ENCODE measurements at regions not wholly inside any gene's neighbourhood (a gene's known extent, or its start where the extent isn't known, plus 50 kb on each side); places are given as distances from the start of the nearest gene placed in this dataset.

DNA sequence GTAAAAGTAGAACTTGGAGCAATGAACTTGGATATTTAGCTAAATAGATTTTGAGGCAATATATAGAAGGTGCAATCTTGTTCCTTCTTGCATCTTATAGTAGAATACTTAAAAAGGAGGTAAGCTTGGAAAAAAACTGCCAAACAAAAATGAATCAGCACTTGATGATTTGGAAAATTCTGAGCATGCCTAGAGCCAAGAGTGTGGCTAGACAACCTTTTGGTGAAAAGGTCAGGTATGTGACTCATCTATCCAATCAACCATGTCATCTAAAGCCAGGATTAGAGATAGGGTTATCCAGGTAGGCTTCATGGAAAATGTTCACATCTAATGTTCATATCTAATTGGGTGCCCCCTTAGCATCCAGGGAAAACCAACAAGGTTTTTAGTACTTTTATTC lies 515.0 kb downstream of the COL11A1 start:
- DNase-seq (ENCODE audit: low read depth in 2 of 2): no peak
- no peak overlapping the region for H3K4me3 ChIP-seq (replicated peaks in 1 of 2; ENCODE audit: low read depth in 2 of 2, low read length in 2 of 2)
- TF ChIP-seq, protein P1, sequence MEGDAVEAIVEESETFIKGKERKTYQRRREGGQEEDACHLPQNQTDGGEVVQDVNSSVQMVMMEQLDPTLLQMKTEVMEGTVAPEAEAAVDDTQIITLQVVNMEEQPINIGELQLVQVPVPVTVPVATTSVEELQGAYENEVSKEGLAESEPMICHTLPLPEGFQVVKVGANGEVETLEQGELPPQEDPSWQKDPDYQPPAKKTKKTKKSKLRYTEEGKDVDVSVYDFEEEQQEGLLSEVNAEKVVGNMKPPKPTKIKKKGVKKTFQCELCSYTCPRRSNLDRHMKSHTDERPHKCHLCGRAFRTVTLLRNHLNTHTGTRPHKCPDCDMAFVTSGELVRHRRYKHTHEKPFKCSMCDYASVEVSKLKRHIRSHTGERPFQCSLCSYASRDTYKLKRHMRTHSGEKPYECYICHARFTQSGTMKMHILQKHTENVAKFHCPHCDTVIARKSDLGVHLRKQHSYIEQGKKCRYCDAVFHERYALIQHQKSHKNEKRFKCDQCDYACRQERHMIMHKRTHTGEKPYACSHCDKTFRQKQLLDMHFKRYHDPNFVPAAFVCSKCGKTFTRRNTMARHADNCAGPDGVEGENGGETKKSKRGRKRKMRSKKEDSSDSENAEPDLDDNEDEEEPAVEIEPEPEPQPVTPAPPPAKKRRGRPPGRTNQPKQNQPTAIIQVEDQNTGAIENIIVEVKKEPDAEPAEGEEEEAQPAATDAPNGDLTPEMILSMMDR (IDR thresholded peaks at IDR 0.05; ENCODE audit: low read depth, low read length): no peak

DNA sequence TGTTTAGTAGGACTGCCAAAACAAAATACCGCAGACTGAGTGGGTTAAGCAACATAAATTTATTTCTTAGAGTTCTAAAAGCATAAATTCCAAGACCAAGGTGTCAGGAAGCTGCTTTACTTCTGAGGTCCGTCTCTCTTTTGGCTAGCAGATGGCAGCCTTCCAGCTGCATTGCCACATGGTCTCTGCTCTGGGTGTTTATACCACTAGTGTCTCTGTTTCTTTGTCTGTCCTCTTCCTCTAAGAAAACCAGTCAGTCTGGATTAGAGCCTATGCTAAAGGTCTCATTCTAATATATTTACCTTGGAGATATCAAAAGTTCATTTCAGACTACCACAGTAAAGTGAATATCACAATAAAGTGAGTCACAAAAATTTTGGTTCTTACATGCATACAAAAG lies 519.8 kb downstream of the COL11A1 start:
- TF ChIP-seq, protein P1 (IDR thresholded peaks at IDR 0.05; ENCODE audit: low read depth, low read length): no peak
- DNase-seq (ENCODE audit: low read depth in 2 of 2): peak in 1 of 2 donors; percentile 14
- no peak overlapping the region for H3K4me3 ChIP-seq (replicated peaks in 1 of 2; ENCODE audit: low read depth in 2 of 2, low read length in 2 of 2)

DNA sequence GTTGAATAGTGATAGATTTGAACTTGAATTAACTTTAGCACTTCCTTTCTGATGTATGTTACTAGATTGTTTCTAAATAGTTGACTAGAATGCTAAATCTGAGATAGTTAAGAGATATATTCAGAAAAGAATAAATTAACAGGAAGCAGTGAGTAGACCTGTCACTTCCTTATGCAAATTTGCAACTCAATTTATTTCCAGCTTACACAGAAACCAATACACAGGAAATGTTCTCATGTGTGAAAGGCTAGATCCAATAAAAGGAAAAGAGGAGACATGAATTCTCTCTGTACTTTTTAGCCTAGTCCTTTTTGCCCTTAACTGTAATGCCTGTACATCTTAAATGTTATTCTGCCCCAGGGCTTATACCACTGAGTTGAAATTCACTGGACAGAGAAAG lies 522.3 kb downstream of the COL11A1 start:
- no peak overlapping the region for H3K4me3 ChIP-seq (replicated peaks in 1 of 2; ENCODE audit: low read depth in 2 of 2, low read length in 2 of 2)
- TF ChIP-seq, protein P1 (IDR thresholded peaks at IDR 0.05; ENCODE audit: low read depth, low read length): no peak
- no peak for DNase-seq (ENCODE audit: low read depth in 2 of 2)

DNA sequence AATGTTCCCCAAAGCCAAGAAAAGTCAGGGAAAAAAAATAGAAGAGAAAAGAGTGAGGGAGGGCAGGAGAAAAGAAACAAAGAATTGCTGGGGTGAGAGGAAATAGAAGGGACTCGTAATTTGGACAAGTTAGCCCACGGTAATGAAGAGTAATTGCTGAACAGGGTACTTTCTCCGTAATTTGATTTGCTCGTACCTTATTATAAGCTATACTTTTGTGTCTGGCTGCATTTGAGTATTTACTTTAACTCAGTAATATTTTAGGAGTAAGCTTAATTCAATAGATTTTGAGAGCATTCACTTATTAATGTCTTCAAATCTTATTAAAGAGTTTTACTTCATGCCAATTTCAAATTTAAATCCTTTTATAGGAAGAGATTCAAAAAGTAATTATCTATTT lies 527.5 kb downstream of the COL11A1 start:
- DNase-seq (ENCODE audit: low read depth in 2 of 2): no peak
- TF ChIP-seq, protein P1 (IDR thresholded peaks at IDR 0.05; ENCODE audit: low read depth, low read length): no peak
- H3K4me3 ChIP-seq (replicated peaks in 1 of 2; ENCODE audit: low read depth in 2 of 2, low read length in 2 of 2): no peak overlapping the region

DNA sequence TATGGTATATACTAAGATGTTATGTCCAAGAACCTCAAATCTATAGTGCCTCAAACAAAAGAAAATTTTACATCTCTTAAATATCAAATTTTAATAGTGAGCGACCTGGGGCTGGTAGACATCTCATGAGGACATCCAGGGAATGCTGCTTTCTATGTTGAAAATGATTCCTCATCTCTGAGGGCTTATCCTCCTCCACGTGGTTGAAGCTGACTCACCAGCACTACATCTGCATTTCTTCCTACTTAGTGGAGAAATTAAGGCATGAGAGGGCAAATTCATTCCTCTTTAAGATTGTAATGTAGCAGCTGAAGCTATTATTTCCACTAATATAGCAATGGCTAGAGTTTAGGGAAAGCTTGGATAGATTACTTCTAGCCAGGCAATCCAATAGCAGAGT lies 529.5 kb downstream of the COL11A1 start:
- TF ChIP-seq, protein P1 (IDR thresholded peaks at IDR 0.05; ENCODE audit: low read depth, low read length): no peak
- H3K4me3 ChIP-seq (replicated peaks in 1 of 2; ENCODE audit: low read depth in 2 of 2, low read length in 2 of 2): no peak overlapping the region
- DNase-seq (ENCODE audit: low read depth in 2 of 2): peak in 1 of 2 donors; percentile 2

DNA sequence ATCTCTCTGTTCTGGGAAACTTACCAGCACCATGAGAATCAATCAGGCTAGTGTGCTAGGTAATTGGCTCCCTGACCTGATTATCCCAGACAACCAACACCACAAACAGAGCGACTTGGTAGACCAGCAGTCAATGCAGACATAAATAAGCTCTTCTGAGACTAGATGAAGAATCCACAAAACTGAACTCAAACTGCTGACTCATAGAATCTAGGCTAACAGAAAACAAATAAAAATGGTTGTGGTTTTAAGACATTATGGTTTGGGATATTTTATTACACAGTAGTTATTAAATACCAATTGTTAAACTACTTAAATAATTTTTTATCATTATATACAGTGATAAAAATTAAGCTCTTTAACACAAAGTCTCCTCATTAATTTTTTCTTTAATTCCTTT lies 535.7 kb downstream of the COL11A1 start:
- DNase-seq (ENCODE audit: low read depth in 2 of 2): no peak
- no peak overlapping the region for H3K4me3 ChIP-seq (replicated peaks in 1 of 2; ENCODE audit: low read depth in 2 of 2, low read length in 2 of 2)
- TF ChIP-seq, protein P1 (IDR thresholded peaks at IDR 0.05; ENCODE audit: low read depth, low read length): no peak

DNA sequence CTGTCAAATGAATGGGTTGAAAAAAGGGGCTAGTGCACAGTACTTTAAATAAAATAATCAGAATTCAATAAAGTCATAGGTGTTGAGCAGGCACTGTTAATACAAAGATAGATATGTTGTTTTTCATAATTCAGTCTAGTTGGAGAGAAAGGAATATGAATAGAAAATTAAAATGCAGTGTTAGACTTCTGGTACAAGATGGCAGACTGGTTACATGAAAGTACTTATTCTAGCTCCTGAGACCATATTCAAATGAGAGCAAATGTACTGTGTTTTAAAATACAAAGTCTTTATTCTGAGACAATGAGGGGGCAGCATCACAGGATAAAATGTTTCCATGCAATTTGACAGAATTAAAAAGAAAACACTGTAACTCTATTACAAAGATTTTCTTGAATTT lies 542.1 kb downstream of the COL11A1 start:
- TF ChIP-seq, protein P1 (IDR thresholded peaks at IDR 0.05; ENCODE audit: low read depth, low read length): no peak
- DNase-seq (ENCODE audit: low read depth in 2 of 2): no peak
- no peak overlapping the region for H3K4me3 ChIP-seq (replicated peaks in 1 of 2; ENCODE audit: low read depth in 2 of 2, low read length in 2 of 2)

All from cardiac fibroblast (primary cell).